H1 (cell line): ENCODE measurements at regions not wholly inside any gene's neighbourhood (a gene's known extent, or its start where the extent isn't known, plus 50 kb on each side); places are given as distances from the start of the nearest gene placed in this dataset.

ENCODE experiments used
- CTCF ChIA-PET: fragments of 300-600 bp; sonication (Branson Sonifier 250); formaldehyde crosslinking; loops from one replicate; lab custom pipeline; 2021; ENCODE audit not compliant: partially characterized antibody; lab: Charles Lee
- POLR2A ChIA-PET: fragments of 300-600 bp; sonication (Branson Sonifier 250); formaldehyde crosslinking; loops from one replicate; lab custom pipeline; 2021; ENCODE audit warnings: inconsistent platforms; ENCODE audit not compliant: partially characterized antibody; lab: Charles Lee
- DNase-seq, 2 experiments: peaks; one replicate each; pipeline versions ENCODE4 v3.0.0 to v3.0.0-alpha.2; 2010 to 2022; ENCODE audit warnings: low spot score in 2 of 2, low read depth in 1 of 2, mixed read lengths in 1 of 2
- FAIRE-seq: peaks from 2 replicates; lab custom pipeline; 2011; peaks lifted over from hg19 to GRCh38; lab: Jason Lieb, UNC
- H2AFZ ChIP-seq: 2 replicates; pipeline ENCODE4 v1.8.1; 2012; ENCODE audit warnings: low read length, inconsistent platforms
- H2AK5ac ChIP-seq: 2 replicates; pipeline ENCODE4 v1.6.1; 2013; ENCODE audit warnings: low read depth, low read length
- H2BK120ac ChIP-seq: replicated peaks from 2 replicates; pipeline ENCODE3; 2013; ENCODE audit warnings: low read depth, low read length, inconsistent platforms
- H2BK12ac ChIP-seq: 2 replicates; pipeline ENCODE4 v1.6.1; 2013; ENCODE audit warnings: low read depth, low read length
- H2BK15ac ChIP-seq: 2 replicates; pipeline ENCODE4 v1.6.1; 2013; ENCODE audit warnings: low read length
- H2BK20ac ChIP-seq: 2 replicates; pipeline ENCODE4 v1.6.1; 2013; ENCODE audit warnings: low read length
- H2BK5ac ChIP-seq: 2 replicates; pipeline ENCODE4 v1.6.1; 2013; ENCODE audit warnings: low read depth, low read length
- H3K14ac ChIP-seq: 2 replicates; pipeline ENCODE4 v1.6.1; 2013; ENCODE audit warnings: inconsistent platforms; ENCODE audit not compliant: insufficient read length
- H3K18ac ChIP-seq: 2 replicates; pipeline ENCODE4 v1.6.1; 2013; ENCODE audit warnings: low read length; ENCODE audit errors: extremely low read depth
- H3K23ac ChIP-seq: 2 replicates; pipeline ENCODE4 v1.6.1; 2013; ENCODE audit warnings: inconsistent platforms; ENCODE audit not compliant: insufficient read length
- H3K23me2 ChIP-seq: 2 replicates; pipeline ENCODE4 v1.6.1; 2013; ENCODE audit warnings: low read depth, low read length
- H3K27ac ChIP-seq: 2 replicates; pipeline ENCODE4 v1.6.1; 2011; ENCODE audit warnings: low read depth, low read length, inconsistent platforms
- H3K27me3 ChIP-seq, 4 experiments: replicated peaks in 1 of 4; 1 replicate in 1 of 4; 2 replicates in 3 of 4; pipeline versions ENCODE4 v1.6.1 to v1.8.1; 2011 to 2013; ENCODE audit warnings: low read length in 3 of 4, mild to moderate bottlenecking in 3 of 4, inconsistent platforms in 2 of 4, mixed read lengths in 2 of 4, moderate library complexity in 1 of 4; ENCODE audit not compliant: control insufficient read depth in 3 of 4, insufficient read depth in 3 of 4; ENCODE audit errors: extremely low read depth in 1 of 4
- H3K36me3 ChIP-seq, 4 experiments: 2 replicates each; pipeline versions ENCODE4 v1.6.1 to v1.8.1; 2011 to 2013; ENCODE audit warnings: mild to moderate bottlenecking in 4 of 4, low read length in 3 of 4, moderate library complexity in 2 of 4, control low read depth in 1 of 4, inconsistent platforms in 1 of 4; ENCODE audit not compliant: insufficient read depth in 4 of 4, control insufficient read depth in 2 of 4
- H3K4ac ChIP-seq: replicated peaks from 2 replicates; pipeline ENCODE3; 2013; ENCODE audit warnings: low read length, low read depth, mixed read lengths, inconsistent platforms; ENCODE audit not compliant: insufficient read length
- H3K4me1 ChIP-seq, 4 experiments: replicated peaks in 1 of 4; 1 replicate in 1 of 4; 2 replicates in 3 of 4; pipeline versions ENCODE4 v1.6.1 to v1.8.1; 2011 to 2013; ENCODE audit warnings: low read length in 3 of 4, inconsistent platforms in 2 of 4, mixed read lengths in 1 of 4; ENCODE audit not compliant: insufficient read depth in 4 of 4, control insufficient read depth in 3 of 4
- H3K4me2 ChIP-seq, 2 experiments: 2 replicates each; pipeline versions ENCODE4 v1.6.1 to v1.8.1; 2011 to 2013; ENCODE audit warnings: low read depth in 2 of 2, low read length in 2 of 2, control low read depth in 1 of 2, inconsistent platforms in 1 of 2, mild to moderate bottlenecking in 1 of 2; ENCODE audit not compliant: insufficient read depth in 1 of 2
- H3K4me3 ChIP-seq, 4 experiments: fragments of 200-600, 300-600 bp in 1 of 4; sonication (generic), shearing (Covaris generic), sonication (Bioruptor Twin) in 1 of 4; 2 replicates each; pipeline versions ENCODE4 v1.5.1 to v1.8.1; 2011 to 2016; ENCODE audit warnings: low read length in 4 of 4, low read depth in 3 of 4, control low read depth in 2 of 4, inconsistent platforms in 2 of 4, mild to moderate bottlenecking in 2 of 4, mixed read lengths in 1 of 4, moderate library complexity in 1 of 4; ENCODE audit not compliant: insufficient read depth in 2 of 4; ENCODE audit errors: extremely low read depth in 1 of 4
- H3K56ac ChIP-seq: replicated peaks from 2 replicates; pipeline ENCODE3; 2013; ENCODE audit warnings: low read depth, mild to moderate bottlenecking, mixed read lengths, low read length, inconsistent platforms; ENCODE audit not compliant: insufficient read length
- H3K79me1 ChIP-seq: 2 replicates; pipeline ENCODE4 v1.6.1; 2013; ENCODE audit warnings: low read depth, low read length, control low read depth
- H3K79me2 ChIP-seq, 2 experiments: 2 replicates each; pipeline versions ENCODE4 v1.6.1 to v1.8.1; 2012 to 2013; ENCODE audit warnings: low read length in 2 of 2, mild to moderate bottlenecking in 2 of 2, inconsistent platforms in 1 of 2; ENCODE audit not compliant: insufficient read depth in 2 of 2, control insufficient read depth in 1 of 2
- H3K9ac ChIP-seq, 4 experiments: replicated peaks in 1 of 4; 1 replicate in 1 of 4; 2 replicates in 3 of 4; pipeline versions ENCODE4 v1.6.1 to v1.8.1; 2011 to 2013; ENCODE audit warnings: low read depth in 3 of 4, low read length in 3 of 4, control low read depth in 2 of 4, mild to moderate bottlenecking in 2 of 4, moderate library complexity in 2 of 4, inconsistent platforms in 1 of 4; ENCODE audit errors: extremely low read depth in 1 of 4
- H3K9me3 ChIP-seq, 2 experiments: 2 replicates each; pipeline versions ENCODE4 v1.6.1 to v1.8.1; 2012 to 2013; ENCODE audit warnings: mild to moderate bottlenecking in 2 of 2, moderate library complexity in 2 of 2, control low read depth in 1 of 2, inconsistent platforms in 1 of 2, low read depth in 1 of 2, low read length in 1 of 2, mixed read lengths in 1 of 2; ENCODE audit not compliant: insufficient read depth in 2 of 2
- H4K20me1 ChIP-seq, 2 experiments: replicated peaks in 1 of 2; 2 replicates each; pipeline versions ENCODE3 to v1.8.1; 2011 to 2013; ENCODE audit warnings: inconsistent platforms in 2 of 2, low read length in 2 of 2, mild to moderate bottlenecking in 1 of 2; ENCODE audit not compliant: insufficient read depth in 2 of 2, control insufficient read depth in 1 of 2
- H4K5ac ChIP-seq: 2 replicates; pipeline ENCODE4 v1.6.1; 2013; ENCODE audit warnings: low read length, low read depth, mixed read lengths, inconsistent platforms; ENCODE audit not compliant: insufficient read length
- H4K8ac ChIP-seq: 2 replicates; pipeline ENCODE4 v1.8.0; 2013; ENCODE audit warnings: mild to moderate bottlenecking, moderate library complexity, low read length, inconsistent platforms; ENCODE audit not compliant: insufficient read depth; ENCODE audit errors: extremely low read depth
- H4K91ac ChIP-seq: replicated peaks from 2 replicates; pipeline ENCODE3; 2013; ENCODE audit warnings: low read length, mixed read lengths, inconsistent platforms; ENCODE audit not compliant: insufficient read length
- CTCF ChIP-seq, 3 experiments: IDR thresholded peaks; 1 replicate in 2 of 3; 2 replicates in 1 of 3; pipeline versions ENCODE4 v1.5.1 to v1.6.1; 2011; ENCODE audit warnings: low read length in 3 of 3, mild to moderate bottlenecking in 3 of 3, inconsistent platforms in 2 of 3, low read depth in 1 of 3, moderate library complexity in 1 of 3; ENCODE audit not compliant: insufficient read depth in 1 of 3; ENCODE audit errors: control extremely low read depth in 1 of 3
- MAX ChIP-seq: IDR thresholded peaks from 2 replicates; pipeline ENCODE4 v1.6.1; 2012; ENCODE audit warnings: inconsistent platforms
- SP2 ChIP-seq: IDR thresholded peaks from 2 replicates; pipeline ENCODE4 v1.6.1; 2012; ENCODE audit warnings: mild to moderate bottlenecking, low read length, inconsistent platforms
- SUZ12 ChIP-seq: fragments of 200-600 bp; sonication (generic); IDR thresholded peaks from 2 replicates; pipeline ENCODE4 v1.6.1; 2012; ENCODE audit warnings: mild to moderate bottlenecking, inconsistent platforms, low read length, moderate library complexity, mixed read lengths
- TBP ChIP-seq: IDR thresholded peaks from 2 replicates; pipeline ENCODE4 v1.6.1; 2011; ENCODE audit warnings: low read depth, low read length, improper control_type of control experiment
- ZNF274 ChIP-seq: IDR thresholded peaks from 2 replicates; pipeline ENCODE4 v1.7.0; 2012; ENCODE audit warnings: low read length, borderline replicate concordance; ENCODE audit errors: extremely low read depth
- WGBS, 2 experiments: shearing (Covaris generic) in 1 of 2; methylation state at CpG; one replicate each; pipeline versions ENCODE4 v1.1.6 to v1.1.7; 2013 to 2015; ENCODE audit warnings: low lambda C conversion rate in 2 of 2, mixed read lengths in 2 of 2, inconsistent platforms in 1 of 2, low coverage in 1 of 2, missing lambda C conversion rate in 1 of 2; ENCODE audit not compliant: insufficient replicate concordance in 2 of 2, insufficient coverage in 1 of 2, insufficient read length in 1 of 2; ENCODE audit errors: extremely low coverage in 1 of 2, missing lambda C conversion rate in 1 of 2; 5-methylcytosine and 5-hydroxymethylcytosine counted together
- TF ChIP-seq, protein P1 (sequence below): IDR thresholded peaks from 2 replicates; pipeline ENCODE4 v1.6.1; 2012; ENCODE audit warnings: inconsistent platforms

- no peak overlapping the region; the same call in 1 of the 2 replicates for H4K8ac ChIP-seq
- H2AFZ ChIP-seq = peak overlapping the region; percentile 82; the same call in 1 of the 2 replicates
- peak overlapping the region in 1 of 4 experiments; percentile 53; a peak in 2 of 8 replicates for H3K4me3 ChIP-seq
- H4K5ac ChIP-seq = no peak overlapping the region
- CTCF ChIA-PET = interaction anchor here (1.2 to 3.7 kb wide), 4 partner anchors 13 to 56 kb away, joined by 3 to 32 read pairs (median 6); no protein-coding TSS in a partner anchor
- no peaks in the 10 kb centered on the region for H3K79me2 ChIP-seq
- no peak overlapping the region; the same call in 1 of the 2 replicates for H2BK12ac ChIP-seq
- POLR2A ChIA-PET = interaction anchor here (1.4 kb wide), 1 partner anchor 56 kb away, joined by 4 read pairs; no protein-coding TSS in a partner anchor
- H4K20me1 ChIP-seq = no peaks in the 10 kb centered on the region
- TF ChIP-seq MAX (no peak), ZNF274 (no peak), SUZ12 (no peak), CTCF (IDR thresholded peaks at IDR 0.05; ENCODE audit: control extremely low read depth in 1 of 3, insufficient read depth in 1 of 3, low read depth in 1 of 3, low read length in 3 of 3) (no peak), TBP (no peak), SP2 (no peak)
- TF ChIP-seq, protein P1, sequence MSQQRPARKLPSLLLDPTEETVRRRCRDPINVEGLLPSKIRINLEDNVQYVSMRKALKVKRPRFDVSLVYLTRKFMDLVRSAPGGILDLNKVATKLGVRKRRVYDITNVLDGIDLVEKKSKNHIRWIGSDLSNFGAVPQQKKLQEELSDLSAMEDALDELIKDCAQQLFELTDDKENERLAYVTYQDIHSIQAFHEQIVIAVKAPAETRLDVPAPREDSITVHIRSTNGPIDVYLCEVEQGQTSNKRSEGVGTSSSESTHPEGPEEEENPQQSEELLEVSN = no peak
- H3K27ac ChIP-seq = no peak overlapping the region
- no peak overlapping the region for H2AK5ac ChIP-seq
- DNase-seq = peak in 1 of 2 experiments; percentile 33
- no peak overlapping the region for H3K56ac ChIP-seq
- H2BK5ac ChIP-seq = no peak overlapping the region; the same call in 1 of the 2 replicates
- peak overlapping the region; percentile 48; the same call in 1 of the 2 replicates for H2BK20ac ChIP-seq
- peak overlapping the region; percentile 63 for H4K91ac ChIP-seq
- H2BK15ac ChIP-seq = peak overlapping the region; percentile 46; the same call in 1 of the 2 replicates
- peaks cover 0 to 9% (median 3%) of the 10 kb centered on the region in 4 experiments; a peak in 2 of 7 replicates for H3K27me3 ChIP-seq
- no peak overlapping the region for H3K9ac ChIP-seq
- no peak overlapping the region for H3K14ac ChIP-seq
- FAIRE-seq = no peak
- H3K79me1 ChIP-seq = no peaks in the 10 kb centered on the region
- H3K9me3 ChIP-seq = peaks cover 3 to 4% of the 10 kb centered on the region in 2 experiments; a peak in 2 of 4 replicates
- no peak overlapping the region for H2BK120ac ChIP-seq
- no peak overlapping the region for H3K23ac ChIP-seq
- H3K4me1 ChIP-seq = peaks cover 0 to 17% (median 14%) of the 10 kb centered on the region in 4 experiments; a peak in 6 of 7 replicates
- peak overlapping the region; percentile 78 for H3K18ac ChIP-seq
- peaks cover 2% of the 10 kb centered on the region; the same call in 1 of the 2 replicates for H3K23me2 ChIP-seq
- no peaks in the 10 kb centered on the region for H3K36me3 ChIP-seq
- no peak overlapping the region for H3K4ac ChIP-seq
- peak overlapping the region; percentile 65 to 75 for H3K4me2 ChIP-seq
- 84% methylated on average over 21 of the region's 21 CpGs; no CpG with 5 or more reads in 1 of the 2 experiments for WGBS, 2 experiments
Observed at GRCh38 chr5:1723957-1724821, 75.4 kb downstream of the MRPL36 start.
